ENCODE measurements at regions not wholly inside any gene's neighbourhood (a gene's known extent, or its start where the extent isn't known, plus 50 kb on each side); places are given as distances from the start of the nearest gene placed in this dataset.

- H3K4me3 ChIP-seq (ENCODE audit: low read length in 2 of 2), result no peak overlapping the region
- H3K4me1 ChIP-seq (ENCODE audit: control insufficient read depth in 2 of 2, insufficient read depth in 1 of 2, low read depth in 1 of 2, low read length in 2 of 2), result no peaks in the 10 kb centered on the region
- no peak overlapping the region for H3K18ac ChIP-seq (ENCODE audit: low read length)
- H3K4ac ChIP-seq (ENCODE audit: low read length), result no peak overlapping the region
- H2AFZ ChIP-seq (ENCODE audit: low read length), result no peak overlapping the region
- H3K14ac ChIP-seq (ENCODE audit: low read length), result no peak overlapping the region
- no peak for DNase-seq (ENCODE audit: low spot score)
- H2BK12ac ChIP-seq (ENCODE audit: low read length), result no peak overlapping the region
- H2BK15ac ChIP-seq (ENCODE audit: low read length), result no peak overlapping the region
- no peaks in the 10 kb centered on the region for H3K36me3 ChIP-seq (replicated peaks in 1 of 2; ENCODE audit: control insufficient read depth in 2 of 2, insufficient read depth in 2 of 2, low read length in 2 of 2)
- H4K91ac ChIP-seq (ENCODE audit: low read depth, low read length, poor library complexity), result no peak overlapping the region
- no peaks in the 10 kb centered on the region for H3K27me3 ChIP-seq (ENCODE audit: control insufficient read depth in 3 of 3, insufficient read depth in 3 of 3, low read depth in 1 of 3, low read length in 3 of 3)
- no peak overlapping the region for H3K4me2 ChIP-seq (ENCODE audit: insufficient read depth, low read length, poor library complexity, severe bottlenecking)
- H2BK120ac ChIP-seq (ENCODE audit: low read depth, low read length), result no peak overlapping the region
- no peak overlapping the region for H4K8ac ChIP-seq (ENCODE audit: low read depth, low read length)
- H3K79me1 ChIP-seq (ENCODE audit: low read depth, low read length), result no peaks in the 10 kb centered on the region
- no peaks in the 10 kb centered on the region for H3K9me3 ChIP-seq (replicated peaks in 1 of 2; ENCODE audit: control insufficient read depth in 2 of 2, insufficient read depth in 1 of 2, low read depth in 1 of 2, low read length in 2 of 2)
- H2AK5ac ChIP-seq (ENCODE audit: low read depth, low read length), result no peak overlapping the region
- no peak overlapping the region for H3K9ac ChIP-seq (ENCODE audit: low read depth, low read length, poor library complexity)
- no CpG with 5 or more reads among the region's 2 CpGs for WGBS, 2 donors (ENCODE audit: extremely low coverage in 2 of 2, insufficient read length in 2 of 2, insufficient replicate concordance in 1 of 2)
- no peak overlapping the region for H2BK5ac ChIP-seq (ENCODE audit: low read length)
- H3K23ac ChIP-seq (ENCODE audit: low read depth, low read length, poor library complexity), result no peak overlapping the region
- no peak overlapping the region for H3K27ac ChIP-seq (replicated peaks; ENCODE audit: low read length)
These were observed 368.2 kb upstream of the SMIM30 start for GRCh38 chr7:113486548-113486947.

GRCh38 chr7:113483657-113484056, 365.3 kb upstream of the SMIM30 start:
- no peaks in the 10 kb centered on the region for H3K79me1 ChIP-seq (ENCODE audit: low read depth, low read length)
- no peak overlapping the region for H3K14ac ChIP-seq (ENCODE audit: low read length)
- no peak overlapping the region for H3K4me3 ChIP-seq (ENCODE audit: low read length in 2 of 2)
- no peak overlapping the region for H2BK120ac ChIP-seq (ENCODE audit: low read depth, low read length)
- no peaks in the 10 kb centered on the region for H3K27me3 ChIP-seq (ENCODE audit: control insufficient read depth in 3 of 3, insufficient read depth in 3 of 3, low read depth in 1 of 3, low read length in 3 of 3)
- no peak overlapping the region for H2AK5ac ChIP-seq (ENCODE audit: low read depth, low read length)
- no peak overlapping the region for H3K4ac ChIP-seq (ENCODE audit: low read length)
- no peak overlapping the region for H4K8ac ChIP-seq (ENCODE audit: low read depth, low read length)
- H4K91ac ChIP-seq (ENCODE audit: low read depth, low read length, poor library complexity), result no peak overlapping the region
- H2BK5ac ChIP-seq (ENCODE audit: low read length), result no peak overlapping the region
- WGBS, 2 donors (ENCODE audit: extremely low coverage in 2 of 2, insufficient read length in 2 of 2, insufficient replicate concordance in 1 of 2), result no CpG with 5 or more reads among the region's 4 CpGs
- H3K4me1 ChIP-seq (ENCODE audit: control insufficient read depth in 2 of 2, insufficient read depth in 1 of 2, low read depth in 1 of 2, low read length in 2 of 2), result no peaks in the 10 kb centered on the region
- no peak overlapping the region for H3K23ac ChIP-seq (ENCODE audit: low read depth, low read length, poor library complexity)
- no peak overlapping the region for H2BK12ac ChIP-seq (ENCODE audit: low read length)
- no peak overlapping the region for H3K4me2 ChIP-seq (ENCODE audit: insufficient read depth, low read length, poor library complexity, severe bottlenecking)
- H2BK15ac ChIP-seq (ENCODE audit: low read length), result no peak overlapping the region
- H3K9ac ChIP-seq (ENCODE audit: low read depth, low read length, poor library complexity), result peak overlapping the region; percentile 63
- no peaks in the 10 kb centered on the region for H3K36me3 ChIP-seq (replicated peaks in 1 of 2; ENCODE audit: control insufficient read depth in 2 of 2, insufficient read depth in 2 of 2, low read length in 2 of 2)
- H2AFZ ChIP-seq (ENCODE audit: low read length), result no peak overlapping the region
- no peak overlapping the region for H3K18ac ChIP-seq (ENCODE audit: low read length)
- no peaks in the 10 kb centered on the region for H3K9me3 ChIP-seq (replicated peaks in 1 of 2; ENCODE audit: control insufficient read depth in 2 of 2, insufficient read depth in 1 of 2, low read depth in 1 of 2, low read length in 2 of 2)
- no peak overlapping the region for H3K27ac ChIP-seq (replicated peaks; ENCODE audit: low read length)
- DNase-seq (ENCODE audit: low spot score), result no peak

GRCh38 chr7:113480537-113480936, 362.2 kb upstream of the SMIM30 start:
- no peak overlapping the region for H3K4me2 ChIP-seq (ENCODE audit: insufficient read depth, low read length, poor library complexity, severe bottlenecking)
- H3K27me3 ChIP-seq (ENCODE audit: control insufficient read depth in 3 of 3, insufficient read depth in 3 of 3, low read depth in 1 of 3, low read length in 3 of 3), result no peaks in the 10 kb centered on the region
- DNase-seq (ENCODE audit: low spot score), result no peak
- no peak overlapping the region for H4K8ac ChIP-seq (ENCODE audit: low read depth, low read length)
- no peak overlapping the region for H3K27ac ChIP-seq (replicated peaks; ENCODE audit: low read length)
- H3K4ac ChIP-seq (ENCODE audit: low read length), result no peak overlapping the region
- H2BK15ac ChIP-seq (ENCODE audit: low read length), result no peak overlapping the region
- no peak overlapping the region for H2BK120ac ChIP-seq (ENCODE audit: low read depth, low read length)
- no peak overlapping the region for H2AK5ac ChIP-seq (ENCODE audit: low read depth, low read length)
- no peak overlapping the region for H3K4me3 ChIP-seq (ENCODE audit: low read length in 2 of 2)
- H3K18ac ChIP-seq (ENCODE audit: low read length), result no peak overlapping the region
- no peak overlapping the region for H2BK12ac ChIP-seq (ENCODE audit: low read length)
- no peaks in the 10 kb centered on the region for H3K36me3 ChIP-seq (replicated peaks in 1 of 2; ENCODE audit: control insufficient read depth in 2 of 2, insufficient read depth in 2 of 2, low read length in 2 of 2)
- H4K91ac ChIP-seq (ENCODE audit: low read depth, low read length, poor library complexity), result no peak overlapping the region
- no peak overlapping the region for H3K23ac ChIP-seq (ENCODE audit: low read depth, low read length, poor library complexity)
- no peaks in the 10 kb centered on the region for H3K79me1 ChIP-seq (ENCODE audit: low read depth, low read length)
- no peak overlapping the region for H2BK5ac ChIP-seq (ENCODE audit: low read length)
- WGBS, 2 donors (ENCODE audit: extremely low coverage in 2 of 2, insufficient read length in 2 of 2, insufficient replicate concordance in 1 of 2), result no CpG with 5 or more reads among the region's 3 CpGs
- no peak overlapping the region for H2AFZ ChIP-seq (ENCODE audit: low read length)
- H3K9me3 ChIP-seq (replicated peaks in 1 of 2; ENCODE audit: control insufficient read depth in 2 of 2, insufficient read depth in 1 of 2, low read depth in 1 of 2, low read length in 2 of 2), result no peaks in the 10 kb centered on the region
- no peaks in the 10 kb centered on the region for H3K4me1 ChIP-seq (ENCODE audit: control insufficient read depth in 2 of 2, insufficient read depth in 1 of 2, low read depth in 1 of 2, low read length in 2 of 2)
- no peak overlapping the region for H3K14ac ChIP-seq (ENCODE audit: low read length)
- H3K9ac ChIP-seq (ENCODE audit: low read depth, low read length, poor library complexity), result no peak overlapping the region

GRCh38 chr7:113464096-113464855, 345.9 kb upstream of the SMIM30 start:
- no peaks in the 10 kb centered on the region for H3K4me1 ChIP-seq (ENCODE audit: control insufficient read depth in 2 of 2, insufficient read depth in 1 of 2, low read depth in 1 of 2, low read length in 2 of 2)
- DNase-seq (ENCODE audit: low spot score), result no peak
- H2BK15ac ChIP-seq (ENCODE audit: low read length), result no peak overlapping the region
- no CpG with 5 or more reads among the region's 3 CpGs for WGBS, 2 donors (ENCODE audit: extremely low coverage in 2 of 2, insufficient read length in 2 of 2, insufficient replicate concordance in 1 of 2)
- H3K4ac ChIP-seq (ENCODE audit: low read length), result no peak overlapping the region
- no peaks in the 10 kb centered on the region for H3K79me1 ChIP-seq (ENCODE audit: low read depth, low read length)
- H3K36me3 ChIP-seq (replicated peaks in 1 of 2; ENCODE audit: control insufficient read depth in 2 of 2, insufficient read depth in 2 of 2, low read length in 2 of 2), result no peaks in the 10 kb centered on the region
- no peak overlapping the region for H3K9ac ChIP-seq (ENCODE audit: low read depth, low read length, poor library complexity)
- no peak overlapping the region for H3K4me3 ChIP-seq (ENCODE audit: low read length in 2 of 2)
- H2BK12ac ChIP-seq (ENCODE audit: low read length), result no peak overlapping the region
- H4K91ac ChIP-seq (ENCODE audit: low read depth, low read length, poor library complexity), result no peak overlapping the region
- H3K27me3 ChIP-seq (ENCODE audit: control insufficient read depth in 3 of 3, insufficient read depth in 3 of 3, low read depth in 1 of 3, low read length in 3 of 3), result no peaks in the 10 kb centered on the region
- H2BK120ac ChIP-seq (ENCODE audit: low read depth, low read length), result no peak overlapping the region
- H2BK5ac ChIP-seq (ENCODE audit: low read length), result no peak overlapping the region
- H3K23ac ChIP-seq (ENCODE audit: low read depth, low read length, poor library complexity), result no peak overlapping the region
- no peak overlapping the region for H4K8ac ChIP-seq (ENCODE audit: low read depth, low read length)
- H3K4me2 ChIP-seq (ENCODE audit: insufficient read depth, low read length, poor library complexity, severe bottlenecking), result no peak overlapping the region
- no peaks in the 10 kb centered on the region for H3K9me3 ChIP-seq (replicated peaks in 1 of 2; ENCODE audit: control insufficient read depth in 2 of 2, insufficient read depth in 1 of 2, low read depth in 1 of 2, low read length in 2 of 2)
- H2AK5ac ChIP-seq (ENCODE audit: low read depth, low read length), result no peak overlapping the region
- H3K14ac ChIP-seq (ENCODE audit: low read length), result no peak overlapping the region
- H3K27ac ChIP-seq (replicated peaks; ENCODE audit: low read length), result no peak overlapping the region
- no peak overlapping the region for H2AFZ ChIP-seq (ENCODE audit: low read length)
- H3K18ac ChIP-seq (ENCODE audit: low read length), result no peak overlapping the region
